ENCODE measurements at regions not wholly inside any gene's neighbourhood (a gene's known extent, or its start where the extent isn't known, plus 50 kb on each side); places are given as distances from the start of the nearest gene placed in this dataset.
"Not testable (repeated sequence)": the region's sequence is repeated elsewhere in the genome, so short reads cannot be mapped to it uniquely, and the experiment has no call there.

DNA sequence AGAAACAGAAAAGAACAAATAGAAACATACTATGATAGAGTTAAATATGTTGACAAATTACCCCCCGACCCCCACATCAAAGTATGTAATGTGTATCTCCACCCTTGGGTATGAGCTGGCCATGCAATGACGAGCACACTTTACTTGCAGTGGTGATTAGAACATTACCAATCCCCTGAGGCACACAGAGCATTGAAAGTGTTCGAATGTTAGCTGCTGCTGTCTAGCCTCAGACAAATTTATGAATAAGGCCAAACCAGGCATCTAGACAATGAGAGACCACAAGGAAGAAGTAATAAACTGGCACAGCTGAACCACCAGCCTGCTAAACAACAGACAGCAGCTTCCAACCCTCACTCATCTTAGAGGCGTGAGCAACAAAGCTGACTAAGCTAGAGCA lies 380.5 kb downstream of the DSEL start:
- no peak for DNase-seq (ENCODE audit: low read depth in 3 of 3)

DNA sequence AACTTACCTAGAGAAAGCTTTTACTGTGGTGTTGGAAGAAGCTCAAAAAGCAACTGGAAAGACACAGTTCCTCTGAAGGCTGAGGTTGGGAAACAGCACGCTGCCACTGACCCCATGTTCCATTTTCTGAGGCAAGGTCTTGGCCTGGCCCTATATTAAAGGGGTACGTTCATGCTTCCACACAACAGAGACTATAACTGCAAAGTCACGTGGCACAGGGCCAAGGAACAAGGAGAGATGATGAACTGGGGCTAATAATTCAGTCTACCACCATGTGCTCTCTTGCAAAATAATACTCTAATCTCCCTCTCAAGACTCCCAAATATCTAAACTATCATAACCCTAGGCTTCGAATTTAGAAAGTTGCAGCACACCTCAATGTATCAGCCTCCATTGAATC lies 381.6 kb downstream of the DSEL start:
- no peak for DNase-seq (ENCODE audit: low read depth in 3 of 3)

DNA sequence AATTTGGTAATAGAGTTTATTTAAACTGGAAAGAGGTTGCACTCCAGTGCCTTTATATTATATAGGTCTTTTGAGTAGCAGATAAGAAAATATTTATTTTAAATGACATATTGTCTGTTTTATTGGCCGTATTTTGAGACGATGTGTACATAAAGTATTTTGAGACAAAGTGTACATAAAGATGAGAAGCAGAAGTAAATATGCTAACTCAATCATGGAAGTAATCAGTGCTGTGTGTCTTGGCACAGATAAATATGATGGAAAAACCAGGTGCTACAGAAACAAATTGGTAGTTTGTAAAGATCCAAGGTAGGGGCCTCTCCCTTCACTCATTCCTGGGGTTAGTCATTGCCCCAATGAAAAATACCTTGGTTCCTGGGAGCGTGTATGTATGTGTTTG lies 382.9 kb downstream of the DSEL start:
- DNase-seq (ENCODE audit: low read depth in 3 of 3), result no peak

DNA sequence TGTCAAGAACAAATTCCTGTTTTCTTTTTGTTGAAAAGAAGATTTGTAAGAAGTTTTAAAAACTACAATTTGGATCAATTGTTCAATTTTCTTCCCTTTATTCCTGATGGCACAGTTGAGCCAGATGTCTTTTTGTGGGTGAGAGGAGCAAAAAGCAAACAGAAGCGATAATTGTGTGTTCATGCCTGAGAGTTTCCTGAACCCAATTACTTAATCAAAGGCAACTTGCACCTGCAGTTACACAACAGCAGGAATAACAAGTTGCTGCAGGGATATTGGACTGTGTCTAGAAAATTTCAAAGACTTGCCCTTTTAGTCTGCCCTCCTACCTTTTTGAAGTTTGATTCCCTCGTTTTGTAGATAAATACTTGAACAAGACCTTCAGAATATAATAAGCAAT lies 383.6 kb downstream of the DSEL start:
- no peak for DNase-seq (ENCODE audit: low read depth in 3 of 3)

DNA sequence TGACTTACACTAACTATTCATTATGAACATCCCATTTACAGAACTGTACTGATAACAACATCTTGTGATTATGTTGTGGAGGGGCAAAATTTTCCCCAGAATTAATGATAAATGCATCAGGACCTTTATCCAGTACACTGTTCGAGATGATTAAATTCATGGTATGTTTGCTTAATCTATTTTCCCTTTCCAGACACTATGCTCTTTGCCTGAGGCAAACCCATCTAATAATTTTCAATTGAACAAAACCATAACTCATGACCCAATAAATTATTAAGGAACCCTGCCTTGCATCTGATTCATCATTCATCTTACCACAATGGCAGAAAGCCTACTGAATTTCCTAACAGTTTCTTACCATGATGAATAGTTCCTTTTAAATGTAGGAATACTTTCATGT lies 385.0 kb downstream of the DSEL start:
- DNase-seq (ENCODE audit: low read depth in 3 of 3), result no peak

DNA sequence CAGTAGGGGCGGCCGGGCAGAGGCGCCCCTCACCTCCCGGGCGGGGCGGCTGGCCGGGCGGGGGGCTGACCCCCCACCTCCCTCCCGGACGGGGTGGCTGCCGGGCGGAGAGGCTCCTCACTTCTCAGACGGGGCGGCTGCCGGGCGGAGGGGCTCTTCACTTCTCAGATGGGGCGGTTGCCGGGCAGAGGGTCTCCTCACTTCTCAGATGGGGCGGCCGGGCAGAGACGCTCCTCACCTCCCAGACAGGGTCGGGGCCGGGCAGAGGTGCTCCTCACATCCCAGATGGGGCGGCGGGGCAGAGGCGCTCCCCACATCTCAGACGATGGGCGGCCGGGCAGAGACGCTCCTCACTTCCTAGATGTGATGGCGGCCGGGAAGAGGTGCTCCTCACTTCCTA lies 389.8 kb downstream of the DSEL start:
- not testable (repeated sequence) for DNase-seq (ENCODE audit: low read depth in 3 of 3)

DNA sequence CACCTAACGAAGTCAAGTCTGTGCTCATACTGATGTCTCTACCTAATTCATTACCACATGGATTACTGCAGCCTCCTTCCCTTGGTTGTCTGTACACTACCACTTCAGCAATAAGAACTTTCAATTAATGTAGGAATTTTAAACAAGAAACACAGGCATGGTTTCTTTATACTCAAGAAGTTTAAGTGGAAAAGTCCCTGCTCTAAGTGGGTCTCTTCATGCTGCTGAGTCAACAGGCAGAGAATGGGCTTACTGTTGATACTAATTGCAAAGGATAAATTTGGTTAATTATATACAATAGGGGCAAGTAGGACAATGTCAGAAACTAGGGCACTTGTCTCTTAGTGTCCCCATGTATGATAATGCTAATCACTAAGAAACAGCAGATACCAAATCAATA lies 392.6 kb downstream of the DSEL start:
- DNase-seq (ENCODE audit: low read depth in 3 of 3), result no peak

DNA sequence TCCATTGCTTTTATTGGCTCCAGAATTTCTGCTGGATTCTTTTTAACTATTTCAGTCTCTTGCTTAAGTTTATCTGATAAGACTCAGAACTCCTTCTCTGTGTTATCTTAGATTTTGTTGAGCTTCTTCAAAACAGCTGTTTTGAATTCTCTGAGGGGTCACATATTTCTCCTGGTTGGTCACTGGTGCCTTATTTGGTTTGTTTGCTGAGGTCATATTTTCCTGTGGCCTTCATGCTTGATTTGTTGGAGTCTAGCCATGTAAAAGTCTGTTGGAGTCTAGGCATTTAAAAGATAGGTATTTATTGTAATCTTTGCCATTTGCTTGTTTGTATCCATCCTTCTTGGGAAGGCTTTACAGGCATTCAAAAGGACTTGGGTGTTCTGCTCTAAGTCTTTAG lies 398.7 kb downstream of the DSEL start:
- DNase-seq (ENCODE audit: low read depth in 3 of 3), result no peak

DNA sequence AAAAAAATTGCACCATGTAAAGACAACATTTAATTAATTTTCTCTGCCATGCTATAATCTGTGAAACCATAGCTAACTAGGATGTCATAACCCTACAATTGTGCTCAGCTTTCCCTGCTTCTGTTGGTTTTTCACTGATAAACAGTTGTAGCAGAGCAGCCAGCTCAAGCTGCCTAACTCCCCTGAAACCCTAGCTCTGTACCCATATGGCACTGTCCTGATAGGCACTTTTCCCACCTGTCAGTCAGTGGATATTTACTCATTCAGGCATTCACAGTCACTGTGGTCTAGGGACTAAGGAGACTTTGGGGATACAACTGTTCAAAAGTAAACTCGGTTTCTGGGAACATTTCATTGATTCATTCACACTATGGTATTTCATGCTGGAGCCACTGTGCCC lies 407.0 kb downstream of the DSEL start:
- DNase-seq (ENCODE audit: low read depth in 3 of 3), result no peak

DNA sequence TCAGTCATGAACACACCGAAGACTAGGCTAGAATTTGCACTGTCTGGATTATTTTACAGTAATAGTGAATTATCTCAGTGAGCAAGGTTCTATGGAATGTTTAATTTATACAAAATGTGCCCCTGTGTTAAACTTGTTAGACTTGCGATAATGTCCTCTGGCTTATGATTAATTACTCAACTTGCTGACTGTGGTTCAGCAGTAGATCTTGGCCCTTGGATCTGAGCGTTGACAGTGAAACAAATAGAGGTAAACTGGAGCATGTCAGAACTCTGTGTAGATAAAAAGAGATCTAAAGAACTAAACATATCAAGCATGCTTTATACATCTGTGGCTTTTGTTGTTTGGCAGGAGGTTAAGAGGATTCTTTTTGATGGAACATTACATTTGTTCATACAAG lies 407.6 kb downstream of the DSEL start:
- DNase-seq (ENCODE audit: low read depth in 3 of 3), result no peak

DNA sequence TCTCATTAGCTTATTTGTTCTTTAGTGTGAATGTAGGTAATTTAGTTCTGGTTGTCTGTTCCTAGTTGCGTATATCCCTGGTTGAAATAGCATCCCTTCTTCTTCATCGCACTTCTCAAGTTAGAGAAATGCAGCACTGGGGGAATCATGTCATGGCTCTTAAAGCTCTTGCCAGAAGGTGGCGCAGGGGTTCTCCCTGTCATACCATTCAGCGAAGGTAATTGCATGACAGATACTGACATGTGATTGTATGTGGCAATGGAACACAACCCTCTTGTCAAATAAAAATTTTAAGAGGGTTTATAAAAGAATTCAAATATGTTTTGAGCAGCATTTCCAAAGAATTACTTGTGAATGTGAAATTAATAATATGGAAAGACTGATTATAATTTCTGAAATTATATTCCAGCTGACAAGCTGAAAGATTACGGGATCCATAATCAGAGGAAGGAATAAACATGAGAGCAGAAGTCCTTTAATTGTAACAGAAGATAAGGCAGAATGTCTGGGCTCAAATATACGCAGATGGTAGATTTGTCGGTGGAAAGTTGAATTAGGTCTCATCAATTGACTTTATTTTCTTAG lies 411.7 kb downstream of the DSEL start:
- peak in 2 of 3 donors; percentile 5 to 23 for DNase-seq (ENCODE audit: low read depth in 3 of 3)

DNA sequence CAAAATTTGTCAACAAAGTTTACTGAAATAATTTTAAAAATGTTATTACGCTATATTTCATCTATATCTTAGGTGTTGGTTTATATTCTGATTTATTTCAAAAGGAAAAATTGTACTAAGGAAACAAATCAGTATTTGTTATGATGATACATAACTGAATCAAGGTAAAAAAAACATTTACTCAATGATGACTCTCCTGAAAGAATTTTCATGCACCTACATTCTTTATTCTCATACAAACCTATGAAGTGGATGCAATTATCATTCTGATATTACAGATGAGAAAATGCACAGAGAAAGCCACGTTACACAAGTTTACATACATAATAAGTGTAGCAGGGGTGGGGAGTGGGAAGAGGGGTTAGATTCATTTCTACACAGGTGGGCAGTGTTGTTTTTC lies 422.4 kb downstream of the DSEL start:
- no peak for DNase-seq (ENCODE audit: low read depth in 3 of 3)

DNA sequence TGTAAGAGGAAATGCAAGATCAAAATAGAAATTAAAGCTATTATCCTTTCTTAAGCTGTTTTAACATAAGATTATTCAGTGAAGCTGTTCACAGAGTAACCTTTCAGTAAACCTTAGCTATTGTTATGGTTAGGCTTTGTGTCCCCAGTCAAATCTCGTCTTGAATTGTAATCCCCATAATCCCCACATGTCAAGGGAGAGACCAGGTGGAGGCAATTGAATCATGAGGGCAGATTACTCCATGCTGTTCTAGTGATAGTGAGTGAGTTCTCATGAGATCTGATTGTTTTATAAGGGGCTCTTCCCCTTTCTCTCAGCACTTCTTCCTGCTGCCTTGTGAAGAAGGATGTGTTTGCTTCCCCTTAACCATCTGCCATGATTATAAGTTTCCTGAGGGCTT lies 424.4 kb downstream of the DSEL start:
- DNase-seq (ENCODE audit: low read depth in 3 of 3), result no peak

DNA sequence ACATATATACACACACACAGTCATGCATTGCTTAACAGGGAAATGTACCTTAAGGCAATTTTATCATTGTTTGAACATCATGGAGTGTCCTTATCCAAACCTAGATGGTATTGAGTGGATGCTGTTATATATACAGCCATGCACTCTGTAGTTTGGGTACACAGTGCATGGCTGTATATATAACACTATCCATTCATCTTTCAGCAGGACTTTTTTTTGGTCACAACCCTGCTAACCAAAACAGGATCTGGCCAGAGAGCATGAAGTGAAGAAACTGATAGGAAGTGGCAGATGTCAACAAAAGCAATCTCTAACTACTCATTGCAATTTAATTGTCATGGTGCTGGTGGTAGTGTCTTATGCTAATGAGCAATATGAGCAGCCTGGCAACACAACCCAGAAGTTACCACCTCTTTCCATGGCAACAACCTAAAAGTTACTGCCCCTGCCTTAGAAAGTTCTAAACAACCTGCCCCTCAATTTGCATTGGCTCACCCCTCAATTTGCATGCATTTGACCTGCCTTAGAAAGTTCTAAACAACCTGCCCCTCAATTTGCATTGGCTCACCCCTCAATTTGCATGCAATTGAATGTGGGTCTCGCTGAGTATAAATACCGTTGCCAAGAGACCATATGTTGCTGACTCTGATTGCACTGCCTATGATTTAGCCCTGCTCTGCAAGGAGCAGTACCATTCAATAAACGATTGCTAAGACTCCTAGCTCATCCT lies 434.9 kb downstream of the DSEL start:
- DNase-seq (ENCODE audit: low read depth in 3 of 3), result no peak

DNA sequence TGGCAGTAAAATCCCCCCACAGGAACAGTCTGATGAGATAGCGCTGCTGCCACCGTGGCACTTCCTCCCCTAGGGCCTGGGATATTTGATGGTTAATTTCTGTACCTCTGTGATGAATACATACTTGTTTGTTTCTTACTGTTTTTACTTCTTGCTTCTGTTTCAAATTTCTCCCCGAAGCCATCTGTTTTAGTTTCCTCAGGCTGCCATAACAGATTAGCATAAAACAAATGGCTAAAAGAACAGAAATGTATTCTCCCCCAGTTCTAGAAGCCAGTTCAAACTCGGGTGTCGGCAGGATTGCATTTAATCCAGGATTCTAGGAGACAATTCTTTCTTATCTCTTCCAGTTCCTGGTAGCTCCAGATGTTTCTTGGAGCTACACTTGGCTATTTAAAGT lies 435.9 kb downstream of the DSEL start:
- no peak for DNase-seq (ENCODE audit: low read depth in 3 of 3)

DNA sequence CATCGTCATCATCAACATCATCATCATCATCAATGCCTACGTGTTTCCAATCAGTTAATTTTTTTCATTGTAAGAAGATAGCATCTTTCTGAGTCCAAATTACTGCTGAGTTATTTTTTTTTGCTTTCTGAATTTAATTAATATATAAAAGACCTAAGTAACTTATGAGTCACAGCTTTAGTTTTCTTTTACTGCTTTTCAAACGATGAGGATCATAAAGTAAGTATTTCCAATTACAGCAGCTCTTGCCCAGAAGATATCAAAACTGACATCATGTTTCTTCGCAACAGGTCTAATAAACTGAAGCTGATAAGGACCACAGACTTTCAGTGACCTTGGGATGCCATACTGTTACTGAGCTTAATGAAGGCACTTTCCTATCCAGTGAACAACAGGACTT lies 442.2 kb downstream of the DSEL start:
- no peak for DNase-seq (ENCODE audit: low read depth in 3 of 3)

DNA sequence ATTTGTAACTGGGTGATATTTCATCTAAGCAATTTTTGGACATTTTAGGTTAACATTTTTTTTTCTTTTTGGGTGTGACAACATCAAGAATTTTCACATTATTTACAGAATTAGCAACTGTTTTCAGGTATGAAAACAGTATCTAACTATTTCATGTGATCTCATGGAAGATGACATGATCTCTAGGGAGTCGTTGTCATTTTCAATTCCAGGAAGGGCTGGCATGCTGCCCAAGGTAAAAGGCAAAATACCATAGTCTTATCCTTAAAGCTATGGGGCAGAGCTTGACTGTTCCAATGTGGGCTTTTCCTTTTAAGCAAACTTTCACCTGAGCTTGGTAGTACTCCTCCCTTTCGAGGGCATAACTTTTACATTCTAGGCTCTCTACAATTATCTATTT lies 443.7 kb downstream of the DSEL start:
- no peak for DNase-seq (ENCODE audit: low read depth in 3 of 3)

DNA sequence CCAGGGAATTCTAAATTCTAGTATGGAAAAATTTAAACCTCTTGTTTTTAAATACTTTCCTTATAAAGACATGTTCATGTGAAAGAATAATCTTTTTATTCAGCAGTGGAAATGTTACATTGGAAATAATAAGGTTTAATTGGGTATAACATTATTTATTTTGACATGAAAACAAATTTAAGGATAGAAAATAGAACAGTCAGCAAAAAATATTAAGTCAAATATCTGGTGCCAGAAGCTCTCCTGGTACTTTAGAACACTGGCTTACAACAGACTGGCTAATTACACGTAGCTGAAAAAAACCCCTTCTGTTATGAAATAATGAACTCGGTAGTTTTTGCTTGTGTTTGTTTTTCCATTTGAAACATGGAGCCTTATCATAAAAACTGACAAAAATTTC lies 447.9 kb downstream of the DSEL start:
- no peak for DNase-seq (ENCODE audit: low read depth in 3 of 3)

DNA sequence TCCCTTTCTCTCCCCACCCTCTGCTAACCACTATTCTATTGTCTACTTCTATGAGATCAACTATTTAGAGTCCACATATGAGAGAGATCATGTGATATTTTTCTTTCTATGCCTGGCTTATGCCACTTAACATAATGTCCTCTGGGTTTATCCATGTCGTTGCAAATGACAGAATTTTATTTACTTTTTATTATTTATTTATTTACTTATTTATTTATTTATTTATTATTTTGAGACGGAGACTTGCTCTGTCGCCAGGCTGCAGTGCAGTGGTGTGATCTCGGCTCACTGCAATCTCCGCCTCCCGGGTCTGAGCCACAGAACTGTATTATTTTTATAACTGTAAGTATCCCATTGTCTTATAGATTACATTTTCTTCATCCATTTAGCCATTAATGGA lies 443.4 kb upstream of the CDH19 start:
- DNase-seq (ENCODE audit: low read depth in 3 of 3), result no peak

DNA sequence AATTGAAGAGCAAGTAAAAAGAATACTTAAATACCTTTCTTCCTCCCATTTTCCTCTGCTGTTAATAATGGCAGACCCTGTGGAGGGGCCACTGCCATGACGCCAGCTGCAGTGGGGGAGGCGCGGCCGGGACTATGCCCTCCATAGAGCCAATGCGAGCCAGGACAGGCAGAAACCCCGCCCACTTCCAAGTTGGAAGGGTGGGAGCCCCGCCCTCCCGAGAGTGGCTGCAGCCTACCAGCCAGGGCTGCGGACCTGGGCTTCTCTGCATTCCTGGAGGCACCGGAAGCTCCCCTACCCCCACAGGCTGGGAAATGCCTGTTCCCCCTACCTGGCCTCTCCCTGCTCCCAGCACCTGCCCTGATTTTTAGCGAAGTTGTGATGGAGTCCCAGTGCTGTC lies 439.4 kb upstream of the CDH19 start:
- no peak for DNase-seq (ENCODE audit: low read depth in 3 of 3)

DNA sequence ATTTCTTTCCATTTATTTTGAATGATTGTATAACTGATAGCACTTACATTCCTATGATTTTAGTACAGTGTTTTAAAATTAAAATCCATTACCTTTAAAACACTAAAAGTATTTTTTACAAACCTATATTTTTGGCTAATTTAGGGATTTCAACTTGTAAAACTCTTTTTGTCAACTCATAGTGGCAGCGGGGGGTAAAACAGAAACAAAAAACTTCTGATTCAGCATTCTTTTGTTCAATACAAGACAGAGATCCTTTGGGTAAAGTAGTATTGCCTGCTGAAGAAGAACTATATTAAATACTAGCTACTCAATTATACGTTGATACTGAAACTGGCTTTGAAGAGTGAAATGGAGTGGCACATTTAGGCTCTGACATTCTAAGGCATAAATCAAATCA lies 437.4 kb upstream of the CDH19 start:
- no peak for DNase-seq (ENCODE audit: low read depth in 3 of 3)

DNA sequence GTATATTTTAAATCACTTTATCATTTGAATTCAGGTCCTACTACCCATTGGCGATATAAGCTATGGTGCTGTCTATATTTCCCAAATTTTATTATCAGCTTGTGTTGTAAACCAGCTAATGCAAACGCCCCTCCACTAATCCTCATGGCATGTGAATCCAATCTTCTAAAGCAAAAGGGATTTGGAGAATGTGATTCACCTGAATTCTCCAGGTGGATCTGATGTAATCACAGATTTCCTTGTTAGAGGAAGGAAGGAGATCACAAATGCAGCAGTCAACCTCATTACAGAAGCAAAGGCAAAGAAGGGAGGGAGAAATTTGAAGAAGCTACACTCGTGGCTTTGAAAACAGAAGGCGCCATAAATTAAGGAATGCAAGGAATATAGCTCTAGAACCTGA lies 431.1 kb upstream of the CDH19 start:
- DNase-seq (ENCODE audit: low read depth in 3 of 3), result no peak

DNA sequence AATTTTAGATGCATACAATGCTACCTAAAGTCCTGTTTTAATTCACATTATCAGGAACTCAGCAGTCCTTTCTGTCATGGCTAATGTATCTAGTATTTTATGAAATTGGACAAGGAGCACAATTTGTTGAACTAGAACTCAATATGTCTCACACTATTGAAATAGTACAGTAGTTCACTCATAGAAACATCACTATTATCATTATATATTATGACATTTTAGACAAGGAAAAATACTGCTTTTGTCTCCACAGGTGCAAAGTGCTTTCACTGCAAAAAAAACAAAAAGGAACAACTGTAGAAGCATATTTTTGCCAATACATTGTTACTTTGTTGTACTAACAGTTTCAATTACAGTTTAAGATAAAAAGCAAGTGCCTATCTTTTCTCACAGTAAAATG lies 419.2 kb upstream of the CDH19 start:
- DNase-seq (ENCODE audit: low read depth in 3 of 3), result no peak

DNA sequence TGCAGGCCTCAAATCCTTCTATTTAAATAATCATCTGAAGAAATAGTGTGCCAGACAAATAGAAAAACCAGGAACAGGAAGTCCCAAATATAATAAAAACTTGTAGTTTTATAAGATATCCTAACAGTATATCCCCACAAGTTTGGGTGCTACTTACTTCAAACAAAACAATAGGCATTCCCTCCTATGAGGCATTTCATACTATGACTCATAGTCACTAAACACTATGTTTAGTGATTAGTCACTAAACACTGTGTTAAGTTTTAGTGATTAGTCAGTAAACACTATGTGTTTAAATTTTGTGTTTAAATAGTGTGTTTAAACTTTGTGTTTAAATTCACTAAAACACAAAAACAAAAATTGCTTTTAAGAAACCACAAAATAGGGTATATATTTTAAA lies 407.0 kb upstream of the CDH19 start:
- DNase-seq (ENCODE audit: low read depth in 3 of 3), result no peak

Data from stimulated activated CD4-positive, alpha-beta T cell treated with anti-CD3 and anti-CD28 coated beads, TNF-alpha, amount 100 ng/mL, for 48 hours (primary cell).